H9 (cell line): ENCODE measurements at regions not wholly inside any gene's neighbourhood (a gene's known extent, or its start where the extent isn't known, plus 50 kb on each side); places are given as distances from the start of the nearest gene placed in this dataset.

ENCODE experiments used
- DNase-seq: peaks from one replicate; pipeline ENCODE4 v3.0.0-alpha.2; 2017
- H2AFZ ChIP-seq: one replicate; pipeline ENCODE4 v1.6.1; 2013; ENCODE audit warnings: mild to moderate bottlenecking, low read length, control low read depth, moderate library complexity
- H2AK5ac ChIP-seq: 2 replicates; pipeline ENCODE4 v1.6.1; 2013; ENCODE audit warnings: low read length, control low read depth, mixed read lengths; ENCODE audit not compliant: insufficient read length
- H2BK120ac ChIP-seq: one replicate; pipeline ENCODE4 v1.6.1; 2013; ENCODE audit warnings: low read depth, mild to moderate bottlenecking, low read length, control low read depth, inconsistent platforms; ENCODE audit not compliant: poor library complexity, severe bottlenecking
- H2BK12ac ChIP-seq: 2 replicates; pipeline ENCODE4 v1.6.1; 2013; ENCODE audit warnings: low read length, control low read depth, mixed read lengths, low read depth; ENCODE audit not compliant: insufficient read length
- H2BK15ac ChIP-seq: 2 replicates; pipeline ENCODE4 v1.6.1; 2013; ENCODE audit warnings: low read depth, low read length, control low read depth
- H2BK20ac ChIP-seq: one replicate; pipeline ENCODE4 v1.6.1; 2013; ENCODE audit warnings: low read depth, mild to moderate bottlenecking, low read length, control low read depth, inconsistent platforms; ENCODE audit not compliant: poor library complexity, severe bottlenecking
- H2BK5ac ChIP-seq: 2 replicates; pipeline ENCODE4 v1.6.1; 2013; ENCODE audit warnings: low read length, control low read depth, mixed read lengths; ENCODE audit not compliant: insufficient read length
- H3K14ac ChIP-seq: 2 replicates; pipeline ENCODE4 v1.6.1; 2013; ENCODE audit warnings: low read length, control low read depth; ENCODE audit not compliant: insufficient read depth
- H3K18ac ChIP-seq: 2 replicates; pipeline ENCODE4 v1.6.1; 2013; ENCODE audit warnings: low read depth, mild to moderate bottlenecking, mixed read lengths, low read length, control low read depth; ENCODE audit not compliant: insufficient read length
- H3K23ac ChIP-seq: 2 replicates; pipeline ENCODE4 v1.6.1; 2013; ENCODE audit warnings: low read length, control low read depth, mixed read lengths, low read depth; ENCODE audit not compliant: insufficient read length
- H3K23me2 ChIP-seq: 2 replicates; pipeline ENCODE4 v1.6.1; 2013; ENCODE audit warnings: low read depth, mild to moderate bottlenecking, mixed read lengths, low read length, control low read depth; ENCODE audit not compliant: insufficient read length, poor library complexity, severe bottlenecking
- H3K27ac ChIP-seq: 2 replicates; pipeline ENCODE4 v1.5.1; 2013; ENCODE audit warnings: low read length, control low read depth, mixed read lengths, low read depth; ENCODE audit not compliant: insufficient read length
- H3K27me3 ChIP-seq: 2 replicates; pipeline ENCODE4 v1.6.1; 2013; ENCODE audit warnings: low read length, control low read depth, inconsistent platforms; ENCODE audit not compliant: insufficient read depth
- H3K4ac ChIP-seq: 2 replicates; pipeline ENCODE4 v1.6.1; 2013; ENCODE audit warnings: low read depth, mild to moderate bottlenecking, control low read depth, inconsistent platforms, low read length, moderate library complexity
- H3K4me1 ChIP-seq: 2 replicates; pipeline ENCODE4 v1.6.1; 2013; ENCODE audit warnings: low read length, control low read depth, inconsistent platforms; ENCODE audit not compliant: insufficient read depth
- H3K4me2 ChIP-seq: 2 replicates; pipeline ENCODE4 v1.6.1; 2013; ENCODE audit warnings: low read length, control low read depth, mixed read lengths; ENCODE audit not compliant: insufficient read length, insufficient read depth
- H3K56ac ChIP-seq: 2 replicates; pipeline ENCODE4 v1.6.1; 2013; ENCODE audit warnings: low read depth, mild to moderate bottlenecking, mixed read lengths, low read length, control low read depth; ENCODE audit not compliant: insufficient read length
- H3K79me1 ChIP-seq: 2 replicates; pipeline ENCODE4 v1.6.1; 2013; ENCODE audit warnings: low read depth, mild to moderate bottlenecking, moderate library complexity, low read length, control low read depth, inconsistent platforms; ENCODE audit not compliant: insufficient read depth, poor library complexity, severe bottlenecking
- H3K79me2 ChIP-seq: 2 replicates; pipeline ENCODE4 v1.6.1; 2013; ENCODE audit warnings: low read length, control low read depth, inconsistent platforms; ENCODE audit not compliant: insufficient read depth
- H3K9ac ChIP-seq: 2 replicates; pipeline ENCODE4 v1.6.1; 2013; ENCODE audit warnings: low read length, control low read depth, mixed read lengths; ENCODE audit not compliant: insufficient read length; ENCODE audit errors: extremely low read depth
- H3K9me3 ChIP-seq: one replicate; pipeline ENCODE4 v1.6.1; 2013; ENCODE audit warnings: low read depth, low read length, inconsistent platforms; ENCODE audit not compliant: control insufficient read depth
- H3T11ph ChIP-seq: one replicate; pipeline ENCODE4 v1.6.1; 2013; ENCODE audit warnings: mild to moderate bottlenecking, low read length, control low read depth, inconsistent platforms
- H4K20me1 ChIP-seq: one replicate; pipeline ENCODE4 v1.6.1; 2013; ENCODE audit not compliant: control insufficient read depth, insufficient read length, insufficient read depth
- H4K5ac ChIP-seq: 2 replicates; pipeline ENCODE4 v1.6.1; 2013; ENCODE audit warnings: low read depth, mild to moderate bottlenecking, mixed read lengths, low read length, control low read depth; ENCODE audit not compliant: insufficient read length
- H4K8ac ChIP-seq: replicated peaks from 2 replicates; pipeline ENCODE4 v1.6.1; 2013; ENCODE audit warnings: low read length, control low read depth, mixed read lengths, low read depth; ENCODE audit not compliant: insufficient read length
- H4K91ac ChIP-seq: 2 replicates; pipeline ENCODE4 v1.6.1; 2013; ENCODE audit warnings: low read depth, mild to moderate bottlenecking, moderate library complexity, mixed read lengths, low read length, control low read depth; ENCODE audit not compliant: insufficient read length
- H3K27ac Mint-ChIP-seq, 3 experiments: 2 replicates in 2 of 3; 3 replicates in 1 of 3; pipeline ENCODE4 v1.8.0; 2020 to 2021; ENCODE audit warnings: mixed read lengths in 3 of 3, mild to moderate bottlenecking in 1 of 3, moderate library complexity in 1 of 3
- H3K27me3 Mint-ChIP-seq: 2 replicates; pipeline ENCODE4 v1.8.0; 2021; ENCODE audit warnings: low read depth, mild to moderate bottlenecking, moderate library complexity, mixed read lengths
- H3K36me3 Mint-ChIP-seq, 3 experiments: 2 replicates in 2 of 3; 3 replicates in 1 of 3; pipeline ENCODE4 v1.8.0; 2020 to 2021; ENCODE audit warnings: low read depth in 3 of 3, mixed read lengths in 3 of 3; ENCODE audit not compliant: insufficient read depth in 1 of 3
- H3K4me1 Mint-ChIP-seq, 2 experiments: 2 replicates each; pipeline ENCODE4 v1.8.0; 2020; ENCODE audit warnings: mixed read lengths in 2 of 2
- H3K4me3 Mint-ChIP-seq, 2 experiments: 2 replicates in 1 of 2; 3 replicates in 1 of 2; pipeline ENCODE4 v1.8.0; 2020 to 2021; ENCODE audit warnings: mild to moderate bottlenecking in 2 of 2, mixed read lengths in 2 of 2, moderate library complexity in 1 of 2
- H3K9me3 Mint-ChIP-seq, 2 experiments: 2 replicates in 1 of 2; 3 replicates in 1 of 2; pipeline ENCODE4 v1.8.0; 2020; ENCODE audit warnings: mild to moderate bottlenecking in 2 of 2, mixed read lengths in 2 of 2, moderate library complexity in 1 of 2
- CTCF ChIP-seq: fragments of 200-600 bp; sonication (generic); conservative IDR thresholded peaks from 3 replicates; pipeline ENCODE4 v1.8.0; 2021; ENCODE audit warnings: antibody characterized with exemption, mild to moderate bottlenecking
- WGBS: extraction: QIAGEN DNeasy Blood & Tissue Kit; methylation state at CpG from one replicate; pipeline ENCODE4 v1.1.7; 2013; ENCODE audit warnings: missing lambda C conversion rate, low lambda C conversion rate, mixed read lengths; ENCODE audit not compliant: insufficient read length; ENCODE audit errors: extremely low coverage; 5-methylcytosine and 5-hydroxymethylcytosine counted together

- no peak overlapping the region for H2AK5ac ChIP-seq
- H3K18ac ChIP-seq = no peak overlapping the region
- no peak overlapping the region for H3T11ph ChIP-seq
- no peak overlapping the region for H4K8ac ChIP-seq
- H3K9me3 ChIP-seq = no peaks in the 10 kb centered on the region
- H3K79me1 ChIP-seq = no peaks in the 10 kb centered on the region
- no peak overlapping the region for H2BK5ac ChIP-seq
- no peaks in the 10 kb centered on the region for H3K23me2 ChIP-seq
- TF ChIP-seq CTCF = peak; percentile 78
- H3K9me3 Mint-ChIP-seq = no peaks in the 10 kb centered on the region
- H3K4ac ChIP-seq = no peak overlapping the region
- no peak overlapping the region for H3K56ac ChIP-seq
- no peak overlapping the region for H2BK12ac ChIP-seq
- peak; percentile 68 for DNase-seq
- H4K5ac ChIP-seq = no peak overlapping the region
- H3K27me3 ChIP-seq = no peaks in the 10 kb centered on the region
- H2BK20ac ChIP-seq = no peak overlapping the region
- H3K4me1 ChIP-seq = no peaks in the 10 kb centered on the region
- no peak overlapping the region for H4K91ac ChIP-seq
- H2BK15ac ChIP-seq = no peak overlapping the region
- no peaks in the 10 kb centered on the region; the same call in 1 of the 2 replicates for H3K27me3 Mint-ChIP-seq
- H3K9ac ChIP-seq = no peak overlapping the region
- no peaks in the 10 kb centered on the region for H3K36me3 Mint-ChIP-seq
- no peak overlapping the region for H2BK120ac ChIP-seq
- no peak overlapping the region for H3K4me3 Mint-ChIP-seq
- H3K4me1 Mint-ChIP-seq = no peaks in the 10 kb centered on the region
- H4K20me1 ChIP-seq = no peaks in the 10 kb centered on the region
- H2AFZ ChIP-seq = no peak overlapping the region
- no peak overlapping the region for H3K27ac ChIP-seq
- H3K23ac ChIP-seq = no peak overlapping the region
- no peak overlapping the region for H3K4me2 ChIP-seq
- H3K27ac Mint-ChIP-seq = no peak overlapping the region
- no peaks in the 10 kb centered on the region for H3K79me2 ChIP-seq
- no CpG with 5 or more reads among the region's 3 CpGs for WGBS
- no peak overlapping the region for H3K14ac ChIP-seq
Observed at GRCh38 chr2:175414882-175415487, 233.5 kb upstream of the ATP5MC3 start.
